ENCODE measurements at regions not wholly inside any gene's neighbourhood (a gene's known extent, or its start where the extent isn't known, plus 50 kb on each side); places are given as distances from the start of the nearest gene placed in this dataset.

GRCh38 chr14:46256381-46256780 lies 395.2 kb downstream of the RPL10L start:
- TF ChIP-seq CTCF (IDR thresholded peaks at IDR 0.05): no peak
- TF ChIP-seq POLR2A (IDR thresholded peaks at IDR 0.05): no peak

All from body of pancreas (tissue), 4 donors.